ENCODE measurements at regions not wholly inside any gene's neighbourhood (a gene's known extent, or its start where the extent isn't known, plus 50 kb on each side); places are given as distances from the start of the nearest gene placed in this dataset.
"Not testable (repeated sequence)": the region's sequence is repeated elsewhere in the genome, so short reads cannot be mapped to it uniquely, and the experiment has no call there.

- no peak overlapping the region for H3K4me3 ChIP-seq (ENCODE audit: low read length in 2 of 2)
- no peak for DNase-seq
- ATAC-seq (ENCODE audit: low FRiP score), result no peak
- H3K36me3 ChIP-seq (ENCODE audit: control insufficient read depth in 1 of 2, insufficient read depth in 2 of 2, low read length in 1 of 2), result no peaks in the 10 kb centered on the region
- no peaks in the 10 kb centered on the region for H3K27me3 ChIP-seq (ENCODE audit: control insufficient read depth in 1 of 2, insufficient read depth in 2 of 2, low read length in 1 of 2)
- H3K27ac ChIP-seq (ENCODE audit: low read depth in 1 of 2, low read length in 2 of 2), result no peak overlapping the region
- intact Hi-C loops (cut with DNase I), result no loop called here
- WGBS, 2 donors, result 84 to 86% methylated on average over 3 of the region's 3 CpGs
- no peaks in the 10 kb centered on the region for H3K4me1 ChIP-seq (ENCODE audit: control insufficient read depth in 1 of 2, insufficient read depth in 2 of 2, low read length in 2 of 2)
- H3K9me3 ChIP-seq (ENCODE audit: control insufficient read depth, low read length), result no peaks in the 10 kb centered on the region
Measured at GRCh38 chr5:99605904-99606303, 677.1 kb upstream of the CHD1 start.

GRCh38 chr5:99600952-99601351 lies 672.1 kb upstream of the CHD1 start:
- H3K9me3 ChIP-seq (ENCODE audit: control insufficient read depth, low read length), result no peaks in the 10 kb centered on the region
- no peaks in the 10 kb centered on the region for H3K4me1 ChIP-seq (ENCODE audit: control insufficient read depth in 1 of 2, insufficient read depth in 2 of 2, low read length in 2 of 2)
- no peaks in the 10 kb centered on the region for H3K36me3 ChIP-seq (ENCODE audit: control insufficient read depth in 1 of 2, insufficient read depth in 2 of 2, low read length in 1 of 2)
- no peak overlapping the region for H3K4me3 ChIP-seq (ENCODE audit: low read length in 2 of 2)
- WGBS, 2 donors, result 24 to 44% methylated on average over 1 of the region's 1 CpG
- no peaks in the 10 kb centered on the region for H3K27me3 ChIP-seq (ENCODE audit: control insufficient read depth in 1 of 2, insufficient read depth in 2 of 2, low read length in 1 of 2)
- DNase-seq, result no peak
- no peak overlapping the region for H3K27ac ChIP-seq (ENCODE audit: low read depth in 1 of 2, low read length in 2 of 2)
- no peak for ATAC-seq (ENCODE audit: low FRiP score)
- intact Hi-C loops (cut with DNase I), result no loop called here

- Histone ChIP-seq H3K27me3 (ENCODE audit: control insufficient read depth in 1 of 2, insufficient read depth in 2 of 2, low read length in 1 of 2) (no peaks in the 10 kb centered on the region), H3K9me3 (ENCODE audit: control insufficient read depth, low read length) (no peaks in the 10 kb centered on the region), H3K4me3 (ENCODE audit: low read length in 2 of 2) (no peak overlapping the region), H3K36me3 (ENCODE audit: control insufficient read depth in 1 of 2, insufficient read depth in 2 of 2, low read length in 1 of 2) (no peaks in the 10 kb centered on the region), H3K27ac (ENCODE audit: low read depth in 1 of 2, low read length in 2 of 2) (no peak overlapping the region), H3K4me1 (ENCODE audit: control insufficient read depth in 1 of 2, insufficient read depth in 2 of 2, low read length in 2 of 2) (no peaks in the 10 kb centered on the region)
- intact Hi-C loops (cut with DNase I), result no loop called here
- no peak for ATAC-seq (ENCODE audit: low FRiP score)
- 76 to 84% methylated on average over 1 of the region's 1 CpG for WGBS, 2 donors
- no peak for DNase-seq
Measured at GRCh38 chr5:99590806-99591205, 662.0 kb upstream of the CHD1 start.

GRCh38 chr5:99589424-99589823 lies 660.6 kb upstream of the CHD1 start:
- ATAC-seq (ENCODE audit: low FRiP score) (no peak), DNase-seq (no peak)
- intact Hi-C loops (cut with DNase I), result no loop called here
- no peaks in the 10 kb centered on the region for H3K36me3 ChIP-seq (ENCODE audit: control insufficient read depth in 1 of 2, insufficient read depth in 2 of 2, low read length in 1 of 2)
- H3K9me3 ChIP-seq (ENCODE audit: control insufficient read depth, low read length), result no peaks in the 10 kb centered on the region
- H3K27me3 ChIP-seq (ENCODE audit: control insufficient read depth in 1 of 2, insufficient read depth in 2 of 2, low read length in 1 of 2), result no peaks in the 10 kb centered on the region
- H3K4me3 ChIP-seq (ENCODE audit: low read length in 2 of 2), result no peak overlapping the region
- no peaks in the 10 kb centered on the region for H3K4me1 ChIP-seq (ENCODE audit: control insufficient read depth in 1 of 2, insufficient read depth in 2 of 2, low read length in 2 of 2)
- 68 to 69% methylated on average over 1 of the region's 1 CpG for WGBS, 2 donors
- H3K27ac ChIP-seq (ENCODE audit: low read depth in 1 of 2, low read length in 2 of 2), result no peak overlapping the region

- Histone ChIP-seq H3K27me3 (ENCODE audit: control insufficient read depth in 1 of 2, insufficient read depth in 2 of 2, low read length in 1 of 2) (no peaks in the 10 kb centered on the region), H3K4me3 (ENCODE audit: low read length in 2 of 2) (no peak overlapping the region), H3K27ac (ENCODE audit: low read depth in 1 of 2, low read length in 2 of 2) (no peak overlapping the region), H3K9me3 (ENCODE audit: control insufficient read depth, low read length) (no peaks in the 10 kb centered on the region), H3K36me3 (ENCODE audit: control insufficient read depth in 1 of 2, insufficient read depth in 2 of 2, low read length in 1 of 2) (no peaks in the 10 kb centered on the region), H3K4me1 (ENCODE audit: control insufficient read depth in 1 of 2, insufficient read depth in 2 of 2, low read length in 2 of 2) (no peaks in the 10 kb centered on the region)
- WGBS, 2 donors, result 69 to 70% methylated on average over 1 of the region's 1 CpG
- intact Hi-C loops (cut with DNase I), result no loop called here
- no peak for ATAC-seq (ENCODE audit: low FRiP score)
- DNase-seq, result no peak
Measured at GRCh38 chr5:99587983-99588382, 659.2 kb upstream of the CHD1 start.

- H3K9me3 ChIP-seq (ENCODE audit: control insufficient read depth, low read length), result no peaks in the 10 kb centered on the region
- H3K4me1 ChIP-seq (ENCODE audit: control insufficient read depth in 1 of 2, insufficient read depth in 2 of 2, low read length in 2 of 2), result no peaks in the 10 kb centered on the region
- no peaks in the 10 kb centered on the region for H3K36me3 ChIP-seq (ENCODE audit: control insufficient read depth in 1 of 2, insufficient read depth in 2 of 2, low read length in 1 of 2)
- no peaks in the 10 kb centered on the region for H3K27me3 ChIP-seq (ENCODE audit: control insufficient read depth in 1 of 2, insufficient read depth in 2 of 2, low read length in 1 of 2)
- intact Hi-C loops (cut with DNase I), result no loop called here
- ATAC-seq (ENCODE audit: low FRiP score) (no peak), DNase-seq (no peak)
- no peak overlapping the region for H3K27ac ChIP-seq (ENCODE audit: low read depth in 1 of 2, low read length in 2 of 2)
- no peak overlapping the region for H3K4me3 ChIP-seq (ENCODE audit: low read length in 2 of 2)
Measured at GRCh38 chr5:99586878-99587277, 658.1 kb upstream of the CHD1 start.

GRCh38 chr5:99581204-99581603 lies 652.4 kb upstream of the CHD1 start:
- WGBS, 2 donors, result 60% methylated on average over 3 of the region's 3 CpGs
- intact Hi-C loops (cut with DNase I), result not testable (repeated sequence)

GRCh38 chr5:99562937-99563627 lies 634.3 kb upstream of the CHD1 start:
- H3K27me3 ChIP-seq (ENCODE audit: control insufficient read depth in 1 of 2, insufficient read depth in 2 of 2, low read length in 1 of 2); H3K36me3 ChIP-seq (ENCODE audit: control insufficient read depth in 1 of 2, insufficient read depth in 2 of 2, low read length in 1 of 2); intact Hi-C loops (cut with DNase I); H3K4me1 ChIP-seq (ENCODE audit: control insufficient read depth in 1 of 2, insufficient read depth in 2 of 2, low read length in 2 of 2); H3K9me3 ChIP-seq (ENCODE audit: control insufficient read depth, low read length); H3K4me3 ChIP-seq (ENCODE audit: low read length in 2 of 2); H3K27ac ChIP-seq (ENCODE audit: low read depth in 1 of 2, low read length in 2 of 2); ATAC-seq (ENCODE audit: low FRiP score); DNase-seq: not testable (repeated sequence)
- 82 to 83% methylated on average over 15 of the region's 15 CpGs for WGBS, 2 donors

More at GRCh38 chr5:99581204-99581603, 652.4 kb upstream of the CHD1 start:
- not testable (repeated sequence) for H3K9me3 ChIP-seq (ENCODE audit: control insufficient read depth, low read length); H3K27me3 ChIP-seq (ENCODE audit: control insufficient read depth in 1 of 2, insufficient read depth in 2 of 2, low read length in 1 of 2); H3K4me3 ChIP-seq (ENCODE audit: low read length in 2 of 2); H3K36me3 ChIP-seq (ENCODE audit: control insufficient read depth in 1 of 2, insufficient read depth in 2 of 2, low read length in 1 of 2); H3K27ac ChIP-seq (ENCODE audit: low read depth in 1 of 2, low read length in 2 of 2); H3K4me1 ChIP-seq (ENCODE audit: control insufficient read depth in 1 of 2, insufficient read depth in 2 of 2, low read length in 2 of 2); ATAC-seq (ENCODE audit: low FRiP score); DNase-seq

GRCh38 chr5:99553211-99553810 lies 624.5 kb upstream of the CHD1 start:
- intact Hi-C loops (cut with DNase I), result no loop called here
- Histone ChIP-seq H3K36me3 (ENCODE audit: control insufficient read depth in 1 of 2, insufficient read depth in 2 of 2, low read length in 1 of 2) (no peaks in the 10 kb centered on the region), H3K27ac (ENCODE audit: low read depth in 1 of 2, low read length in 2 of 2) (no peak overlapping the region), H3K4me3 (ENCODE audit: low read length in 2 of 2) (no peak overlapping the region), H3K4me1 (ENCODE audit: control insufficient read depth in 1 of 2, insufficient read depth in 2 of 2, low read length in 2 of 2) (no peaks in the 10 kb centered on the region), H3K9me3 (ENCODE audit: control insufficient read depth, low read length) (no peaks in the 10 kb centered on the region), H3K27me3 (ENCODE audit: control insufficient read depth in 1 of 2, insufficient read depth in 2 of 2, low read length in 1 of 2) (no peaks in the 10 kb centered on the region)
- no peak for ATAC-seq (ENCODE audit: low FRiP score)
- 47 to 62% methylated on average over 1 of the region's 1 CpG for WGBS, 2 donors
- DNase-seq, result no peak
